HG02885 (cell line): ENCODE measurements at regions not wholly inside any gene's neighbourhood (a gene's known extent, or its start where the extent isn't known, plus 50 kb on each side); places are given as distances from the start of the nearest gene placed in this dataset.
"Not testable (repeated sequence)": the region's sequence is repeated elsewhere in the genome, so short reads cannot be mapped to it uniquely, and the experiment has no call there.

Experiments used
- ATAC-seq: cut with Tn5 transposase; IDR thresholded peaks from one replicate; pipeline ENCODE4 v1.9.1; 2021; ENCODE audit warnings: mild to moderate bottlenecking; ENCODE audit not compliant: unreplicated experiment, poor library complexity

- not testable (repeated sequence) for ATAC-seq
These were observed 81.1 kb upstream of the USP24 start for GRCh38 chr1:55296247-55296646.

- no peak for ATAC-seq
These were observed 74.5 kb upstream of the USP24 start for GRCh38 chr1:55289614-55290013.

- ATAC-seq: no peak
These were observed 73.9 kb upstream of the USP24 start for GRCh38 chr1:55289042-55289441.

GRCh38 chr1:55288245-55288644, 73.1 kb upstream of the USP24 start:
- ATAC-seq: peak; percentile 89

GRCh38 chr1:55287723-55288122, 72.6 kb upstream of the USP24 start:
- ATAC-seq: peak; percentile 48

GRCh38 chr1:55286856-55287602, 71.9 kb upstream of the USP24 start:
- no peak for ATAC-seq

- no peak for ATAC-seq
These were observed 70.7 kb upstream of the USP24 start for GRCh38 chr1:55285834-55286233.

- ATAC-seq: no peak
These were observed 69.7 kb upstream of the USP24 start for GRCh38 chr1:55284856-55285255.

- ATAC-seq: no peak
These were observed 66.9 kb upstream of the USP24 start for GRCh38 chr1:55282058-55282457.

- ATAC-seq: no peak
These were observed 65.6 kb upstream of the USP24 start for GRCh38 chr1:55280731-55281130.

GRCh38 chr1:55279627-55280026, 64.5 kb upstream of the USP24 start:
- ATAC-seq: no peak

GRCh38 chr1:55278378-55278777, 63.2 kb upstream of the USP24 start:
- no peak for ATAC-seq

GRCh38 chr1:55277377-55278130, 62.4 kb upstream of the USP24 start:
- peak; percentile 90 for ATAC-seq

GRCh38 chr1:55276671-55277376, 61.7 kb upstream of the USP24 start:
- ATAC-seq: no peak

GRCh38 chr1:55275941-55276341, 60.8 kb upstream of the USP24 start:
- no peak for ATAC-seq

- no peak for ATAC-seq
These were observed 60.1 kb upstream of the USP24 start for GRCh38 chr1:55275151-55275748.

- ATAC-seq: no peak
These were observed 57.8 kb upstream of the USP24 start for GRCh38 chr1:55272994-55273393.
